Kidney (tissue), 13 donors: ENCODE measurements at regions not wholly inside any gene's neighbourhood (a gene's known extent, or its start where the extent isn't known, plus 50 kb on each side); places are given as distances from the start of the nearest gene placed in this dataset.

Experiments
- DNase-seq, 5 donors: peaks; one replicate each; pipeline ENCODE4 v3.0.0-alpha.2; 2013 to 2020
- FAIRE-seq: peaks from 2 replicates; lab custom pipeline; 2012; peaks lifted over from hg19 to GRCh38; lab: Jason Lieb, UNC
- H3K27ac ChIP-seq, 2 donors: one replicate each; pipeline ENCODE4 v1.7.0; 2013; ENCODE audit warnings: low read depth in 2 of 2, low read length in 2 of 2, inconsistent platforms in 1 of 2
- H3K27me3 ChIP-seq: one replicate; pipeline ENCODE4 v1.7.1; 2013; ENCODE audit warnings: low read length, inconsistent platforms; ENCODE audit not compliant: control insufficient read depth, insufficient read depth
- H3K36me3 ChIP-seq, 3 donors: one replicate each; pipeline versions ENCODE4 v1.7.0 to v1.7.1; 2013; ENCODE audit warnings: low read length in 3 of 3, control low read depth in 1 of 3, inconsistent platforms in 1 of 3; ENCODE audit not compliant: insufficient read depth in 3 of 3, control insufficient read depth in 2 of 3
- H3K4me1 ChIP-seq, 3 donors: one replicate each; pipeline versions ENCODE4 v1.7.0 to v1.7.1; 2013; ENCODE audit warnings: low read length in 3 of 3, inconsistent platforms in 1 of 3, low read depth in 1 of 3; ENCODE audit not compliant: control insufficient read depth in 2 of 3, insufficient read depth in 2 of 3
- H3K4me3 ChIP-seq, 3 donors: one replicate each; pipeline versions ENCODE4 v1.7.0 to v1.8.1; 2013; ENCODE audit warnings: low read length in 3 of 3, control low read depth in 1 of 3, inconsistent platforms in 1 of 3
- H3K9ac ChIP-seq, 3 donors: one replicate each; pipeline versions ENCODE4 v1.7.0 to v1.7.1; 2013; ENCODE audit warnings: low read length in 3 of 3, control low read depth in 1 of 3, inconsistent platforms in 1 of 3
- H3K9me3 ChIP-seq, 3 donors: one replicate each; pipeline versions ENCODE4 v1.7.0 to v1.7.1; 2013; ENCODE audit warnings: low read length in 3 of 3, control low read depth in 1 of 3, inconsistent platforms in 1 of 3; ENCODE audit not compliant: control insufficient read depth in 2 of 3, insufficient read depth in 1 of 3
- intact Hi-C: fragments of 100-400 bp; cut with DNase I; formaldehyde crosslinking; loops from one replicate; pipeline ENCODE4 v1.11.1; 2022
- TF ChIP-seq, protein P1 (sequence below): IDR thresholded peaks from 3 replicates; pipeline ENCODE4 v1.5.1; 2012; ENCODE audit warnings: mild to moderate bottlenecking, moderate library complexity, borderline replicate concordance; ENCODE audit not compliant: insufficient read depth; ENCODE audit errors: extremely low read depth
- donor health status: control.
- donor health status: control.
- donor health status: control.
- donor health status: control.
- donor health status: control.
- donor health status: DM: yes; HTN: yes; CAD: no.
- donor health status: Normal renal cell carcinoma (clear cell type).

DNA sequence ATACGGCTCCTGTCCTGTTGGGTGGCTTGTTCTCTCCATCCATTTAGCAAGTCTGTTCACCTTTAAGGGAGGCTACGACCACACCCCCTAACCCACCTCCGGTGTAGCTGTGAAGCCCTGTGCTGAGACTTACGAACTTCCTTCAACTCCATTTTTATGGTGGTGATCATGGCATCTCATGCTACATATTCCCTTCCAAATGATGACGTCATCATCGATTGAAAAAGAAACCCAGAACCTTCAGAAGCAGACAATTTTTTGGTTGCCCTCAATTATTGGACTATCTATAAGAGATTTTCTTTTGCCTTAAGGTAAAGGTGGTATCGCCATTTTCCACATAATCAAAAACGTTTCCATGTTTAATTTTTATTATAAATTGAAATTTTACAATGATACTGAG, 389.0 kb downstream of the CBLN4 start:
- H3K36me3 ChIP-seq, result no peaks in the 10 kb centered on the region
- DNase-seq, result no peak
- H3K4me1 ChIP-seq, result no peaks in the 10 kb centered on the region
- FAIRE-seq, result no peak
- no peak overlapping the region for H3K4me3 ChIP-seq
- intact Hi-C loops, result no loop called here
- H3K27me3 ChIP-seq, result no peaks in the 10 kb centered on the region
- H3K27ac ChIP-seq, result no peak overlapping the region
- peaks cover 0 to 2% (median 0%) of the 10 kb centered on the region in 3 donors for H3K9me3 ChIP-seq
- no peak overlapping the region for H3K9ac ChIP-seq
- TF ChIP-seq, protein P1, sequence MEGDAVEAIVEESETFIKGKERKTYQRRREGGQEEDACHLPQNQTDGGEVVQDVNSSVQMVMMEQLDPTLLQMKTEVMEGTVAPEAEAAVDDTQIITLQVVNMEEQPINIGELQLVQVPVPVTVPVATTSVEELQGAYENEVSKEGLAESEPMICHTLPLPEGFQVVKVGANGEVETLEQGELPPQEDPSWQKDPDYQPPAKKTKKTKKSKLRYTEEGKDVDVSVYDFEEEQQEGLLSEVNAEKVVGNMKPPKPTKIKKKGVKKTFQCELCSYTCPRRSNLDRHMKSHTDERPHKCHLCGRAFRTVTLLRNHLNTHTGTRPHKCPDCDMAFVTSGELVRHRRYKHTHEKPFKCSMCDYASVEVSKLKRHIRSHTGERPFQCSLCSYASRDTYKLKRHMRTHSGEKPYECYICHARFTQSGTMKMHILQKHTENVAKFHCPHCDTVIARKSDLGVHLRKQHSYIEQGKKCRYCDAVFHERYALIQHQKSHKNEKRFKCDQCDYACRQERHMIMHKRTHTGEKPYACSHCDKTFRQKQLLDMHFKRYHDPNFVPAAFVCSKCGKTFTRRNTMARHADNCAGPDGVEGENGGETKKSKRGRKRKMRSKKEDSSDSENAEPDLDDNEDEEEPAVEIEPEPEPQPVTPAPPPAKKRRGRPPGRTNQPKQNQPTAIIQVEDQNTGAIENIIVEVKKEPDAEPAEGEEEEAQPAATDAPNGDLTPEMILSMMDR, result no peak

DNA sequence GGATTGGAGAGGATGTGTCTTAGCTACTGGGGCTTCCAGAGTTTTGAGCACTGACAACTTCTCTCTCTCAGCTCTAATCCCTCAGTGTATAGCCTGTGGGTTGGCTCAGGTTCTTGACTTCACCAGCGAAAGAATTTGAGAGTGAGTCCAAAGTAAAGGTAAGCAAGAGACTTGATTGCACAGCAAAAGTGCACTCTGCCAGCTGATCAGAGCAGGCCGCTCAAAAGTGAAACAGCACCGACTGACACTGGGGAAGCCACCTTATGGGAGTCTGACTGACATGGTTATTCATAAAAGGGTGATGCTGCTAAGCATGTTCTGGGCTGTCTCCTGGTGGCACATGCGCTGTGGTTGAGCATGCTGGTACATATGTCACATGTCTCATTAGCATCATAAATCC, 389.5 kb downstream of the CBLN4 start:
- no peak overlapping the region for H3K9ac ChIP-seq
- FAIRE-seq, result no peak
- H3K4me1 ChIP-seq, result no peaks in the 10 kb centered on the region
- H3K27me3 ChIP-seq, result no peaks in the 10 kb centered on the region
- DNase-seq, result no peak
- H3K36me3 ChIP-seq, result no peaks in the 10 kb centered on the region
- TF ChIP-seq, protein P1, result no peak
- H3K9me3 ChIP-seq, result no peaks in the 10 kb centered on the region
- no peak overlapping the region for H3K27ac ChIP-seq
- intact Hi-C loops, result no loop called here
- no peak overlapping the region for H3K4me3 ChIP-seq

DNA sequence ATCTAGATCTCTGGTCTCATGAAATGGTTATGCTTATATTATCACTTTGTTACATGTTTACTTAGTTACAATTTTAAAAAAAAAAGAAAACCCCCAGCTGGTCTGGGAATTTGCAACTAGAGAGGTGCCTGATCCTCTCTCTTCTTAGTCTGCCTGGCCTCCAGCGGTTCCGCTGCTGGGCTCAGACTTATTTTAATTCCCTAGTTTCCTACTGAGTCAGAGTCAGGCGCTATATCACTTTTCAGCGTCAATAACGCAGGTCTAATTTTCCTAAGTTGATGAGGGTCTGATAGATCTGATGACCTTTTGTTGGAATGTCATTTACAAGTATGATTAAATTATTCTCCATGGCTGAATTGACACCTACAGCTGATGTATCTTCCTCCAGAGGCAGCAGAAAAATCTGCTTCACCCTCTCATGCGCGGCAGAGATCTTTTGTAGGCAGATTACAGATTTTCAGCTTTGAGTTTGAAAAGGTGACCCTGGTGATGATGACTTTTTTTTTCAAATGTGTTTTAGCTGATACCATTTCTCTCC, 391.0 kb downstream of the CBLN4 start:
- H3K27ac ChIP-seq, result no peak overlapping the region
- no peak overlapping the region for H3K9ac ChIP-seq
- no peaks in the 10 kb centered on the region for H3K4me1 ChIP-seq
- FAIRE-seq, result no peak
- intact Hi-C loops, result no loop called here
- H3K4me3 ChIP-seq, result no peak overlapping the region
- H3K9me3 ChIP-seq, result no peaks in the 10 kb centered on the region
- H3K36me3 ChIP-seq, result no peaks in the 10 kb centered on the region
- no peak for DNase-seq
- TF ChIP-seq, protein P1, result no peak
- H3K27me3 ChIP-seq, result no peaks in the 10 kb centered on the region

DNA sequence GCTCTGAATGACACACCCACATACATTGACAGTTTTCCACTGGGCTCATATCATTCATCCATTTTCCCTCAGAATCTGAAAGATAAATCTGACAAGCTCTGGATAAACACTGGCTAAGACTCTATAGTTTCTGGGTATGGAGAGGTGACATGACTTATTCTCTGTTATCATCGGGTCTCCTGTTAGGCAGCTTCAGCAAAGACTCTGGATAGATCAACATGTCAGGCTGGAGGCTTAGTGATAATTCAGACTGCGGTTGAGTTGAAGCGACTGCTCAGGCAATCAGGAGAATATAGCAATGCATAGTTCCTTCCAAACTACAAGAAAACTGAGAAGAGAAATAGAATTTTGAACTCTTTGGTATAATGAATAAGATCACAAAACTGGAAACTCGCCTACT, 394.6 kb downstream of the CBLN4 start:
- H3K9ac ChIP-seq, result no peak overlapping the region
- intact Hi-C loops, result no loop called here
- no peaks in the 10 kb centered on the region for H3K4me1 ChIP-seq
- no peak overlapping the region for H3K4me3 ChIP-seq
- FAIRE-seq (no peak), DNase-seq (no peak)
- H3K27ac ChIP-seq, result no peak overlapping the region
- no peaks in the 10 kb centered on the region for H3K9me3 ChIP-seq
- no peaks in the 10 kb centered on the region for H3K36me3 ChIP-seq
- TF ChIP-seq, protein P1, result no peak
- H3K27me3 ChIP-seq, result no peaks in the 10 kb centered on the region
